SIG-M5 treated with dmso at 0.1 percent for 504 hours (cell line): ENCODE measurements at regions not wholly inside any gene's neighbourhood (a gene's known extent, or its start where the extent isn't known, plus 50 kb on each side); places are given as distances from the start of the nearest gene placed in this dataset.

Experiments
- DNase-seq: peaks from one replicate; lab custom pipeline; 2025; ENCODE audit not compliant: unreplicated experiment; lab: John Stamatoyannopoulos, UW

- no peak for DNase-seq
Observed at GRCh38 chr17:79427621-79428539, 183.0 kb downstream of the RBFOX3 start.

GRCh38 chr17:79425686-79426085, 185.2 kb downstream of the RBFOX3 start:
- no peak for DNase-seq

GRCh38 chr17:79424471-79425185, 186.2 kb downstream of the RBFOX3 start:
- no peak for DNase-seq

GRCh38 chr17:79423811-79424465, 186.9 kb downstream of the RBFOX3 start:
- no peak for DNase-seq

- no peak for DNase-seq
Observed at GRCh38 chr17:79422236-79422635, 188.6 kb downstream of the RBFOX3 start.

- no peak for DNase-seq
Observed at GRCh38 chr17:79420318-79421243, 190.3 kb downstream of the RBFOX3 start.

- DNase-seq = no peak
Observed at GRCh38 chr17:79417476-79417988, 193.3 kb downstream of the RBFOX3 start.

GRCh38 chr17:79415909-79416308, 194.9 kb downstream of the RBFOX3 start:
- no peak for DNase-seq

- no peak for DNase-seq
Observed at GRCh38 chr17:79415365-79415764, 195.5 kb downstream of the RBFOX3 start.

- DNase-seq = no peak
Observed at GRCh38 chr17:79414793-79415211, 196.0 kb downstream of the RBFOX3 start.

GRCh38 chr17:79414063-79414792, 196.6 kb downstream of the RBFOX3 start:
- no peak for DNase-seq

- no peak for DNase-seq
Observed at GRCh38 chr17:79413611-79414010, 197.2 kb downstream of the RBFOX3 start.

GRCh38 chr17:79412886-79413390, 197.9 kb downstream of the RBFOX3 start:
- no peak for DNase-seq

GRCh38 chr17:79412110-79412509, 198.7 kb downstream of the RBFOX3 start:
- no peak for DNase-seq

GRCh38 chr17:79411419-79411818, 199.4 kb downstream of the RBFOX3 start:
- no peak for DNase-seq

- no peak for DNase-seq
Observed at GRCh38 chr17:79410681-79411080, 200.2 kb downstream of the RBFOX3 start.

GRCh38 chr17:79408251-79408650, 202.6 kb downstream of the RBFOX3 start:
- no peak for DNase-seq

- no peak for DNase-seq
Observed at GRCh38 chr17:79407385-79407784, 203.5 kb downstream of the RBFOX3 start.

GRCh38 chr17:79406316-79406715, 204.5 kb downstream of the RBFOX3 start:
- no peak for DNase-seq
